H9 (cell line): ENCODE measurements at regions not wholly inside any gene's neighbourhood (a gene's known extent, or its start where the extent isn't known, plus 50 kb on each side); places are given as distances from the start of the nearest gene placed in this dataset.

Source experiments
- DNase-seq: peaks from one replicate; pipeline ENCODE4 v3.0.0-alpha.2; 2017
- H2AFZ ChIP-seq: one replicate; pipeline ENCODE4 v1.6.1; 2013; ENCODE audit warnings: mild to moderate bottlenecking, low read length, control low read depth, moderate library complexity
- H2AK5ac ChIP-seq: 2 replicates; pipeline ENCODE4 v1.6.1; 2013; ENCODE audit warnings: low read length, control low read depth, mixed read lengths; ENCODE audit not compliant: insufficient read length
- H2BK120ac ChIP-seq: one replicate; pipeline ENCODE4 v1.6.1; 2013; ENCODE audit warnings: low read depth, mild to moderate bottlenecking, low read length, control low read depth, inconsistent platforms; ENCODE audit not compliant: poor library complexity, severe bottlenecking
- H2BK12ac ChIP-seq: 2 replicates; pipeline ENCODE4 v1.6.1; 2013; ENCODE audit warnings: low read length, control low read depth, mixed read lengths, low read depth; ENCODE audit not compliant: insufficient read length
- H2BK15ac ChIP-seq: 2 replicates; pipeline ENCODE4 v1.6.1; 2013; ENCODE audit warnings: low read depth, low read length, control low read depth
- H2BK20ac ChIP-seq: one replicate; pipeline ENCODE4 v1.6.1; 2013; ENCODE audit warnings: low read depth, mild to moderate bottlenecking, low read length, control low read depth, inconsistent platforms; ENCODE audit not compliant: poor library complexity, severe bottlenecking
- H2BK5ac ChIP-seq: 2 replicates; pipeline ENCODE4 v1.6.1; 2013; ENCODE audit warnings: low read length, control low read depth, mixed read lengths; ENCODE audit not compliant: insufficient read length
- H3K14ac ChIP-seq: 2 replicates; pipeline ENCODE4 v1.6.1; 2013; ENCODE audit warnings: low read length, control low read depth; ENCODE audit not compliant: insufficient read depth
- H3K18ac ChIP-seq: 2 replicates; pipeline ENCODE4 v1.6.1; 2013; ENCODE audit warnings: low read depth, mild to moderate bottlenecking, mixed read lengths, low read length, control low read depth; ENCODE audit not compliant: insufficient read length
- H3K23ac ChIP-seq: 2 replicates; pipeline ENCODE4 v1.6.1; 2013; ENCODE audit warnings: low read length, control low read depth, mixed read lengths, low read depth; ENCODE audit not compliant: insufficient read length
- H3K23me2 ChIP-seq: 2 replicates; pipeline ENCODE4 v1.6.1; 2013; ENCODE audit warnings: low read depth, mild to moderate bottlenecking, mixed read lengths, low read length, control low read depth; ENCODE audit not compliant: insufficient read length, poor library complexity, severe bottlenecking
- H3K27ac ChIP-seq: 2 replicates; pipeline ENCODE4 v1.5.1; 2013; ENCODE audit warnings: low read length, control low read depth, mixed read lengths, low read depth; ENCODE audit not compliant: insufficient read length
- H3K27me3 ChIP-seq: 2 replicates; pipeline ENCODE4 v1.6.1; 2013; ENCODE audit warnings: low read length, control low read depth, inconsistent platforms; ENCODE audit not compliant: insufficient read depth
- H3K4ac ChIP-seq: 2 replicates; pipeline ENCODE4 v1.6.1; 2013; ENCODE audit warnings: low read depth, mild to moderate bottlenecking, control low read depth, inconsistent platforms, low read length, moderate library complexity
- H3K4me1 ChIP-seq: 2 replicates; pipeline ENCODE4 v1.6.1; 2013; ENCODE audit warnings: low read length, control low read depth, inconsistent platforms; ENCODE audit not compliant: insufficient read depth
- H3K4me2 ChIP-seq: 2 replicates; pipeline ENCODE4 v1.6.1; 2013; ENCODE audit warnings: low read length, control low read depth, mixed read lengths; ENCODE audit not compliant: insufficient read length, insufficient read depth
- H3K56ac ChIP-seq: 2 replicates; pipeline ENCODE4 v1.6.1; 2013; ENCODE audit warnings: low read depth, mild to moderate bottlenecking, mixed read lengths, low read length, control low read depth; ENCODE audit not compliant: insufficient read length
- H3K79me1 ChIP-seq: 2 replicates; pipeline ENCODE4 v1.6.1; 2013; ENCODE audit warnings: low read depth, mild to moderate bottlenecking, moderate library complexity, low read length, control low read depth, inconsistent platforms; ENCODE audit not compliant: insufficient read depth, poor library complexity, severe bottlenecking
- H3K79me2 ChIP-seq: 2 replicates; pipeline ENCODE4 v1.6.1; 2013; ENCODE audit warnings: low read length, control low read depth, inconsistent platforms; ENCODE audit not compliant: insufficient read depth
- H3K9ac ChIP-seq: 2 replicates; pipeline ENCODE4 v1.6.1; 2013; ENCODE audit warnings: low read length, control low read depth, mixed read lengths; ENCODE audit not compliant: insufficient read length; ENCODE audit errors: extremely low read depth
- H3K9me3 ChIP-seq: one replicate; pipeline ENCODE4 v1.6.1; 2013; ENCODE audit warnings: low read depth, low read length, inconsistent platforms; ENCODE audit not compliant: control insufficient read depth
- H3T11ph ChIP-seq: one replicate; pipeline ENCODE4 v1.6.1; 2013; ENCODE audit warnings: mild to moderate bottlenecking, low read length, control low read depth, inconsistent platforms
- H4K20me1 ChIP-seq: one replicate; pipeline ENCODE4 v1.6.1; 2013; ENCODE audit not compliant: control insufficient read depth, insufficient read length, insufficient read depth
- H4K5ac ChIP-seq: 2 replicates; pipeline ENCODE4 v1.6.1; 2013; ENCODE audit warnings: low read depth, mild to moderate bottlenecking, mixed read lengths, low read length, control low read depth; ENCODE audit not compliant: insufficient read length
- H4K8ac ChIP-seq: replicated peaks from 2 replicates; pipeline ENCODE4 v1.6.1; 2013; ENCODE audit warnings: low read length, control low read depth, mixed read lengths, low read depth; ENCODE audit not compliant: insufficient read length
- H4K91ac ChIP-seq: 2 replicates; pipeline ENCODE4 v1.6.1; 2013; ENCODE audit warnings: low read depth, mild to moderate bottlenecking, moderate library complexity, mixed read lengths, low read length, control low read depth; ENCODE audit not compliant: insufficient read length
- H3K27ac Mint-ChIP-seq, 3 experiments: 2 replicates in 2 of 3; 3 replicates in 1 of 3; pipeline ENCODE4 v1.8.0; 2020 to 2021; ENCODE audit warnings: mixed read lengths in 3 of 3, mild to moderate bottlenecking in 1 of 3, moderate library complexity in 1 of 3
- H3K27me3 Mint-ChIP-seq: 2 replicates; pipeline ENCODE4 v1.8.0; 2021; ENCODE audit warnings: low read depth, mild to moderate bottlenecking, moderate library complexity, mixed read lengths
- H3K36me3 Mint-ChIP-seq, 3 experiments: 2 replicates in 2 of 3; 3 replicates in 1 of 3; pipeline ENCODE4 v1.8.0; 2020 to 2021; ENCODE audit warnings: low read depth in 3 of 3, mixed read lengths in 3 of 3; ENCODE audit not compliant: insufficient read depth in 1 of 3
- H3K4me1 Mint-ChIP-seq, 2 experiments: 2 replicates each; pipeline ENCODE4 v1.8.0; 2020; ENCODE audit warnings: mixed read lengths in 2 of 2
- H3K4me3 Mint-ChIP-seq, 2 experiments: 2 replicates in 1 of 2; 3 replicates in 1 of 2; pipeline ENCODE4 v1.8.0; 2020 to 2021; ENCODE audit warnings: mild to moderate bottlenecking in 2 of 2, mixed read lengths in 2 of 2, moderate library complexity in 1 of 2
- H3K9me3 Mint-ChIP-seq, 2 experiments: 2 replicates in 1 of 2; 3 replicates in 1 of 2; pipeline ENCODE4 v1.8.0; 2020; ENCODE audit warnings: mild to moderate bottlenecking in 2 of 2, mixed read lengths in 2 of 2, moderate library complexity in 1 of 2
- CTCF ChIP-seq: fragments of 200-600 bp; sonication (generic); conservative IDR thresholded peaks from 3 replicates; pipeline ENCODE4 v1.8.0; 2021; ENCODE audit warnings: antibody characterized with exemption, mild to moderate bottlenecking
- WGBS: extraction: QIAGEN DNeasy Blood & Tissue Kit; methylation state at CpG from one replicate; pipeline ENCODE4 v1.1.7; 2013; ENCODE audit warnings: missing lambda C conversion rate, low lambda C conversion rate, mixed read lengths; ENCODE audit not compliant: insufficient read length; ENCODE audit errors: extremely low coverage; 5-methylcytosine and 5-hydroxymethylcytosine counted together

- Histone ChIP-seq H3K4ac (no peak overlapping the region), H3K18ac (no peak overlapping the region), H2AK5ac (no peak overlapping the region), H3K14ac (no peak overlapping the region), H3K27me3 (no peaks in the 10 kb centered on the region), H3K23me2 (no peaks in the 10 kb centered on the region), H4K8ac (no peak overlapping the region), H3K9me3 (no peaks in the 10 kb centered on the region), H3K23ac (no peak overlapping the region), H3K79me1 (no peaks in the 10 kb centered on the region), H3K9ac (no peak overlapping the region), H2BK12ac (no peak overlapping the region), H2BK120ac (no peak overlapping the region), H3T11ph (no peak overlapping the region), H4K5ac (no peak overlapping the region), H3K4me2 (no peak overlapping the region), H2BK20ac (no peak overlapping the region), H4K91ac (no peak overlapping the region), H2AFZ (no peak overlapping the region), H3K27ac (no peak overlapping the region), H2BK5ac (no peak overlapping the region), H2BK15ac (no peak overlapping the region), H3K79me2 (no peaks in the 10 kb centered on the region), H4K20me1 (no peaks in the 10 kb centered on the region), H3K4me1 (no peaks in the 10 kb centered on the region), H3K56ac (no peak overlapping the region)
- Mint-ChIP-seq H3K4me1 (peaks cover 0 to 2% of the 10 kb centered on the region in 2 experiments; a peak in 1 of 4 replicates), H3K27me3 (no peaks in the 10 kb centered on the region; the same call in 1 of the 2 replicates), H3K9me3 (no peaks in the 10 kb centered on the region), H3K36me3 (no peaks in the 10 kb centered on the region), H3K4me3 (no peak overlapping the region), H3K27ac (no peak overlapping the region)
- no peak for TF ChIP-seq CTCF
- no peak for DNase-seq
- WGBS, result no CpG with 5 or more reads among the region's 1 CpG
These were observed 517.4 kb upstream of the MKI67 start for GRCh38 chr10:128643658-128644057.
